GM21576 (cell line): ENCODE measurements at regions not wholly inside any gene's neighbourhood (a gene's known extent, or its start where the extent isn't known, plus 50 kb on each side); places are given as distances from the start of the nearest gene placed in this dataset.
"Not testable (repeated sequence)": the region's sequence is repeated elsewhere in the genome, so short reads cannot be mapped to it uniquely, and the experiment has no call there.

Source experiments
- ATAC-seq: cut with Tn5 transposase; IDR thresholded peaks from one replicate; pipeline ENCODE4 v1.9.1; 2021; ENCODE audit warnings: mild to moderate bottlenecking, moderate library complexity; ENCODE audit not compliant: unreplicated experiment

DNA sequence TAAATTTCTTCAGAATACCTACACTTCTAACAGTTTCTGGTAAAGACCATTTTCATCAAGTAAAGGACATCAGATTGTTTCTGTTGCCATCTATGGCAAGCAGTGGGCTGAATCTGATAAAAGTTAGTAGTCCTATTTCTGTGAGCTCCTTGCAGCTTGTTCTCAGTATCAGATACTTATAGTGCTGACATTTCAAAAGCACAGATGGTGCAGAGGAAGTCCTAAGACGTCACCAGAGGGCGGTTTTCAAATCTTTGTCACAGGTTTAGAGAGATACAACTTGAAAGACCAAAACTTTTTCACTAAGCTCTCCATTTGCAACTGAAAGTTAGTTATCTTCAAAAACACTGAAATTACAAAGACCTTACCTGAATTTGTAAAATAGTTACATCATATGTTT, 719.8 kb downstream of the SLITRK1 start:
- no peak for ATAC-seq

DNA sequence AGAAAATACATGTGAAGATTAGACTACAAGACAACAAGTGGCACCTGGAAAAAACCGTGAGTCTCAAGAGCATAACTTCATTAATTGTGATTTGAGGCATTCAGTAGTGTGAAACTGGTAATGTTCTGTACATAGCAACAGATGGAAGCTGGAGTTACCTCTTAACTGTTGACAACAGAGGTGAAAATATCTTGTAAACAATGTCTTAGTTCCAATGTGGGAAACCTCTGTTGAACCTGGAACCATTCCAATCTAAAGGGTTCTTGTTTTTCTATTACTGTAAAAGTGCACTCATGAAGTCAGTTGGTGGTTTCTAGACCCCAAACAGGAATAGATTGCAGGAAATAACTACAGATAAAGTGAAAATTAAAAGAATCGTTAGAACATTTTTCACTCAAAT, 728.4 kb downstream of the SLITRK1 start:
- ATAC-seq, result no peak

DNA sequence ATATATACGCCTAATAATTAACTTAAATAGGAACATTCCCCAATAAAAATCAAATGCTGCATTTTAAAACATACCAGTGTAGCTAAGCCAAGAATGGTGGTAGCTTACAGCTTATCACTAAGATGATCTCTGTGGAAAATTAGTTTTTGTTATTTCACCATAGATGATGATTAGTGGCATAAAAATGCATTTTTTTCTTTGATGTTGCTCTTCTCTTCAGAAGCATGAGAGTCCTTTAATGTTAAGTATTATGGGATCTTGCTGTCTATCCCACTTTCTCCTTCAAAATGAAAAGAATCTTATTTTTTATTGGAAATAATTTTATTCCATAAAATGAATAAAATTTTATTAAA, 731.0 kb downstream of the SLITRK1 start:
- no peak for ATAC-seq

DNA sequence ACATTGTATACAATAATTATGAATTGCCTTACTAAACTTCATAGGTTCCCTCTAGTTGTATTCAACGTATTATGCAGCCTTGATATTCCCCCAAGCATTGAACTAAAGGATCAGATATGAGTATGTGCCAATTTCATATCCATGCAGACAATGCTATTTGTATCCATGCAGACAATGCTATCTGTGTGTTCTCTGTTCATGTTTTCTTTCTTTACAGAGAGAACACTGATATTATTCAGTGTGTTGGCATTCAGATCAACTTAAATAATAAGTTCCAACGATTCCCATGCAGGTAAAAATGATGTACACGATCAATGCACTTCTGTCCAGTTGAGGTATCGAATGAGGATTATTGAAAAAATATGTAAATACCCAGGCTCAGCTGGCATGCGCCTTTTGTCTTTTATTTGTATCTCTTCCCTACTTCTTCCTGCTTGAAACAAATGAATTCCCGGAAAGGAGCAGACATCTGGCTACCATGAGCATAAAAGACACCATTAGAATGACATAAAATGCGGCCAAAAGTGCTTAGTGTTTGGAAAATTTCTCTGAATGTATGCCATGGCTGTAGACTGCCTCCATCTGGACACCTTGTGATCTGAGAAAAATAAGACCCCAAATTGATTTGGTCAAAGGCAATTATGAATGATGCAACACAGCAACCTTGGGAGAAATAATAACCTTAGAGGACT, 731.5 kb downstream of the SLITRK1 start:
- ATAC-seq, result no peak

DNA sequence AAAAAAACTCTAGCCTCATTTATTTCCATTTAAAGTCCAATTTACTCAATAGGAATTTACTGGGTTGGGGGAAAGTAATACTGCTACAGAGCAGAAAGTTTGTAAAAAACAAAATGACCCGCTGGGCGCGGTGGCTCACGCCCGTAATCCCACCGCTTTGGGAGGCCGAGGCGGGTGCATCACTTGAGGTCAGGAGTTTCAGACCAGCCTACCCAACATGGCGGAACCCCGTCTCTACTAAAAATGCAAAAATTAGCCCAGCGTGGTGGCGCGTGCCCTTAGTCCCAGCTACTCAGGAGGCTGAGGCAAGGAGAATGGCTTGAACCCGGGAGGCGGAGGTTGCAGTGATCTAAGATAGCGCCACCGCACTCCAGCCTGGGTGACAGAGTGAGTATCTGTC, 745.6 kb downstream of the SLITRK1 start:
- ATAC-seq, result no peak

DNA sequence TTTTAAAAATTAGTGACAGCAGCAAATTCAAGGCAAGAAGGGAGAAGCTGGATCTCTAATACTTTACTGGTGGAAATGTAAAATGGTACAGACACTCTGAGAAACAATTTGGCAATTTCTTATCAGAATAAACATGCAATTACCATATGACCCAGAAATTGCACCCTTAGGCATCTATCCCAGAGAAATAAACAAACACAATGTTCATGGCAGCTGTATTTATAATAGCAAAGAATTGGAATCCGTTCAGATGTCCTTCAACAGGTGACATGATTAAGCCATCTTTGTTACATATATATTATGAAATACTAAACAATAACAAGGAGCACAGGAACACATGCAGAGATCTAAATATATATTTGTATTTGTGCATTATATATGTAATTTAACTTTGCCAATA, 756.5 kb downstream of the SLITRK1 start:
- ATAC-seq, result no peak

DNA sequence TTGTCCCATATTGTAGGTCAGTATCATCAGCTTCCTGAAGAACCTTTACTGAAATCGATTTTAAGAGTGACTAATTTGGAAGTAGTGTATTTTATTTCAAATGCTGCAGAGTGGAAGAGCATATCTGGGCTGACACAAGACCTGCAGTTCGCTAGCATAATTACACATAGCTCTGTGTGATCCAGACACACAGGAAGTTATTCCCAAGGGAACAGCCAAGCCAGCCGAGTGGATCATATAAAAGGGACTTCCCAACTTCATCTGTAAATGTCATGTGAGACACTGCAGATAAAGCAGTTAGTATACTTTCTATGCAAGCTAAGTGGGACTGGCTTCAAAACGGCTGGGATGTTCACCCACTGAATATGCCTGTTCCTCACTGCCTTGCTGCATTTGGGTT, 760.4 kb downstream of the SLITRK1 start:
- no peak for ATAC-seq

DNA sequence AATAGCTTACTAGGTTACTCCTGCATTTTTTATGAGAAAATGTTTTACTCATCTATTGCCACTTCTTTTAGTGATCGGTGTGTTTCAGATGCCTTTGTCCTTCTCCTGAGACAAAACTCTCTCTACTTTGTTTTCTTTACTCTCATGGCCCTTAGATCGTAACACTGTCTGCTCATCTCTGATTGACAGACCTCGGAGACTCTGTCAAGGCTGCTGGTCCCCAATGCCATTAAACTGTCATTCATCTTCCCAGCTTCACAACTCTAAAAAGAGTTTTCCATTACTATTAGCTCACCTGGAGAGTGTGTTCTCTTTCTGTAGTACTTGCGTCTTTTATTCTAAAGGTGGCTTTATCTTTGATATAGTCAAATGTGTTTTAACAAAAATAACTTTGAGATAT, 765.2 kb downstream of the SLITRK1 start:
- no peak for ATAC-seq

DNA sequence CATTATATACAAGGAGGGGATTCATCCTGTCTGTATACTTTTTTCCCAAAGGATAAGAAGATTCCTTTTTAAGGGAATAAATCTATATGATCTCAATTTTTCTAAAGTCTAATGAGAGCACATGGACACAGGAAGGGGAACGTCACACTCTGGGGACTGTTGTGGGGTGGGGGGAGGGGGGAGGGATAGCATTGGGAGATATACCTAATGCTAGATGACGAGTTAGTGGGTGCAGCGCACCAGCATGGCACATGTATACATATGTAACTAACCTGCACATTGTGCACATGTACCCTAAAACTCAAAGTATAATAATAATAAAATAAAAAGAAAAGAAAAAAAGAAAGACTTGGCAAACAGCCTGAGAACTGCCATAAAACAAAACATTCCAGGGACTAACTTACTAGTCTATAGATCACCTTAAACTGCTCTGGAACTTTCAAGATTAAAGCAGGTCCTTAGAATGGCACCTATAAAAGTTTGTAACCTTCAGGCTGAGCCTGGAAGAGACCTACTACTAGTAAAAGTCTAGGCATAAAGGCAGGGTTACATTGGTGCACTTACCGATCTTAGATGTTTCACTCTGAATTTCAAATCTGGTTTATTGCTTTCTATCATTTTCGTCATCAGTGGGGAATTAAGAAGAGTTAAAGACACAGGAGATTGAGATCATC, 780.6 kb downstream of the SLITRK1 start:
- not testable (repeated sequence) for ATAC-seq

DNA sequence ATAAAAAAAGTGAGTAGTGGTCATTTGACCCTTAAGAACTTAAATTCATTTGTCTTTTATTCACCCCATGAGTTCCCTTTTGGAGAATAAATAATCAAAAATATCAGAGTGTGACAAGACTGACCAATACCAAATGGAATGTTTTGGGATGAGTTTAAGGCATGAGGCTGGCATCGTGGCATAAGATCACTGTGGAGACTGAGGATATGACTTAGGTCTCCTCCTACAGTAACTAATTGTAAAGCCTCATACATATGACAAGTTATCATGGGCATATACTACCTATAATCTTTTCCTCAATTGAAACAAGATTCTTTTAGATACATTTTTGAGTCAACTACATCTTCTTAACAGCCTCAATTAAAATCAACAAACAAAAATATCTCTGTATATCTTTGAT, 782.0 kb downstream of the SLITRK1 start:
- ATAC-seq, result no peak

DNA sequence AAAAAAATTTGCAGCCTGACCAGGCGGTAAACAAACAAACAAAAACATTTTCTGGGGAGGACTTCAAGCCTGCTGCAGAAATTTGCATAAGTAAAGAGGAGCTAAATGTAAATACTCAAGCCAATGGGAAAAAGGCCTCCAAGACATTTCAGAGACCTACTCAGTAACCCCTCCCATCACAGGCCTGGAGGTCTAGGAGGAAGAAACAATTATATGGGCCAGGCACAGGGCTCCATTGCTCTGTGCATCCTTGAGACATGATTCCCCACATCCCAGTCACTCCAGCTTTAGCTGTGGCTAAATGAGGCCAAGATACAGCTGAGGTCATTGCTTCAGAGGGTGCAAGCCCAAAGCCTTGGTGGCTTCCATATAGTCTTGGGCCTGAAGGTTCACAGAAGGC, 793.4 kb downstream of the SLITRK1 start:
- ATAC-seq, result no peak

DNA sequence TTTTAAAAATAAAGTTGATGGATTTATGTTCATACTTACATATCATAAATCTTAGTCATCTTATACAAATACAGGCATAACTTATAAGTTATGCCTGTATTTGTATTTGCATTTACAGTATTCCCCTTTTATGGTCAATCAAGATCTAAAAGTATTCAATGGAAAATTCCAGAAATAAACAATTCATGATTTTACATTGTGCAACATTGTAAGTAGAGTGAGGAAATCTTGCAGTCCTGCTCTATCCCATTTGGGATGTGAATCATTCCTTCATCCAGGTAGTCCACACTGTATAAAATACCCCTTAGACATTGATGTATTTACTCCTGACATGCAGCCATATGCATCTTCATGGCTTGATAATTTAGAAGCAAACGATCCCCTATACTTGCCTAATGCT, 795.3 kb downstream of the SLITRK1 start:
- ATAC-seq, result no peak

DNA sequence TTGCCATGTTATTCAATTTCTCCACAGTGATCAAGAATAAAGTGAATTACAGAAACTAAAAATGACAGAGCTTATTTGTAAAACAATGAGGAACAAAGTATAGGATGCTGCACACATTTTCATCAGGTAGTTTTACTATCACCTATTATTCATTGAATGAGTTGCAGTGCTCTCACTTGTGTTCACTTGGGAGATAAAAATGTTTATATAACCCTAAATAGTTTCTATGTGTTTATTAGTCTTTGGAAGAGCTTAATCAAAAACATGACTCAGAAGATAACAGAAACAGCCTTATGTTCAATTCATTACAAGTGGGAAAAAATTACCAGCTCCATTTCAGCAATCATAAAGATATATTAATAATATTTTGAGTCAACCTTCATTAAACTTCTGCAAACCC, 796.2 kb downstream of the SLITRK1 start:
- ATAC-seq, result no peak

DNA sequence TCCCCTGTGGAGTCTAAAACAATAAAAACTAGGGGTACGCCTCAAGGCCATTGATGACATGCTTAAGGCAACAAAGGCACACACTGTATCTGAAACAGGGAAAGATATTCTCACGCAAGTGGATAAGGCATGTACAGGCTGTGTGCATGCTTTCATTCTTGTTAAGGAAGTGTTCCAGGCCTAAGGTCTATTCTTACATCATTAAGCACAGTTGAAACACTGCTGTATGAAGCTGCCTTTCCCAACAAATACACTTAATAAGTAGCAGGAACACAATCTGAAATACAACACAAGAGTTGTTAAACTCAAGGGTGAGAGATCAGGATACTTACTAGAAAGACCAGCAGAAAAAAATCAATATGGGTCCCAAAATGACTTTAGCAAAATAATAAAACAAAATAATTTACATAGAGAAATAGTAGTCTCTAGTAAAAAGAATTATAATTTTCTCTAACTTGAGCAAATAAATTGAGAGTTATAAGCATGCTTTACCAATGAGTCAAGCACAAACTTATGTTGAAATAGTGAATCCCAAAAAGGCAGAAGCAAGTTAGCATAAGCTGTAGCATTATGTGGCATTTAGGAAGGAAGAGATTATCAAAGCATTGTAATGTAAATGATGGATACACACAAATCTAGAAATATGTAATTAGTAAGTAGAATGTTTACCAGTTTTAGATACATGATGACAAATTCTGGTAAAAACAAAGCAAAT, 796.9 kb downstream of the SLITRK1 start:
- no peak for ATAC-seq

DNA sequence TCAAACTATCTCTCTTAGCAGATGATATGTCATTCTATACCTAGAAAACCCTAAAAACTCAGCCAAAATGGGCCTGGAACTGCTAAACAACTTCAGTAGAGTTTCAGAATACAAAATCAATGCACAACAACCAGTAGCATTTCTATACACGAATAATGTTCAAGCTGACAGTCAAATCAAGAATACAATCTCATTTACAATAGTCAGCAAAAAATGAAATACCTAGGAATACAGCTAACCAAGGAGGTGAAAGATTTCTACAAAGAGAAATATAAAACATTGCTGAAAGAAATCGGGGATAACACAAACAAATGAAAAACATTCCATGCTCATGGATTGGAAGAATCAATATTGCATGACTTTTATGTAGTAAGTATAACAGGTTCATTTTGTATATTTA, 804.8 kb downstream of the SLITRK1 start:
- no peak for ATAC-seq

DNA sequence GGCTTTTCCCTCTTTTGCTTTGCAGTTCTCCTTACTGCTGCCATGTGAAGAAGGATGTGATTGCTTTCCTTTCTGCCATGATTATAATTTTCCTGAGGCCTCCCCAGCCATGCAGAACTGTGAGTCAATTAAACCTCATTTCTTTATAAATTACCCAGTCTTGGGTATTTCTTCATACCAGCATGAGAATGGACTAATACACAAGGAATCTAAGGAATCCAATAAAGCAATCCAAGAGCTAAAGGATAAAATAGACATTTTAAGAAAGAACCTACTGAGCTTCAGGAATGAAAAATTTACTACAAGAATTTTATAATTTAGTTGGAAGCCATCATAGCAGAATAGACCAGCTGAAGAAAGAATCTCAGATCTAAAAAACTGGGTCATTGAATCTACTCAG, 808.3 kb downstream of the SLITRK1 start:
- ATAC-seq, result not testable (repeated sequence)

DNA sequence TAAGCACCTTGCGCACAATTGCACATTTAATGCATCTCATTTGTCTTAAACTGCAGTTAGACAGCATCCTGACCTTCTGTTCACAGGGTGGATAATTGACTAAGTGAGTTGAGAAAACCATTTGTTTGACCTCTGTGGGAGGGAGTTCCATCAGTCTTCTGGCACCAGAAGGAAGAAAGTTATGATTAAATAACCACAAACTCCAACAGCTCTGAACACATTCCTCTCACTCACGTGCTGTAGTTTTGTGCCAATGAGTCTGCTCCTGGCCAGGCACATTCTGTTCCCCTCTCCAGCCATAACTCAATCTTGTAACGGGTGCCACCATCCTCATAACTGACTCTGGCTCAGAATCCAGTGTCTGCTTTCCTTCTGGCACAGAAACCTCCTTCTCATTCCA, 817.2 kb downstream of the SLITRK1 start:
- ATAC-seq, result no peak

DNA sequence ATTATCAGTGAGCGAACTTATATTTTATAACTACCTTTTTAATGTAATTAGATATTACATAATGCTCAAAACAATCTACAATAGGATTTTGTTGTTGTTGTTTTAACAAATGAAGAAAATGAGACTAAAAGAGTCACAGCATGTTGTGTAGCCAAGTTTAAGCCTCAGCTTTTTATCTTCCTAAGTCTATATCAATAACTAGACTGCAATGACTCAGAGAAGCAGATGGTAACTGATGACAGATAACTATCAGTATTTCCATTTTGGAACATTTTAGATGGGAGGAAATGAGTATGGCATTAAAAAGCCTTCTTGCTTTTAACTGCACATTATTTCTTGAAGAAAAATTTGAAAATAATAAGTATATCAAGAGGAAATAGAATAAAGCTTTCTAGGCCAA, 825.2 kb downstream of the SLITRK1 start:
- ATAC-seq, result no peak

DNA sequence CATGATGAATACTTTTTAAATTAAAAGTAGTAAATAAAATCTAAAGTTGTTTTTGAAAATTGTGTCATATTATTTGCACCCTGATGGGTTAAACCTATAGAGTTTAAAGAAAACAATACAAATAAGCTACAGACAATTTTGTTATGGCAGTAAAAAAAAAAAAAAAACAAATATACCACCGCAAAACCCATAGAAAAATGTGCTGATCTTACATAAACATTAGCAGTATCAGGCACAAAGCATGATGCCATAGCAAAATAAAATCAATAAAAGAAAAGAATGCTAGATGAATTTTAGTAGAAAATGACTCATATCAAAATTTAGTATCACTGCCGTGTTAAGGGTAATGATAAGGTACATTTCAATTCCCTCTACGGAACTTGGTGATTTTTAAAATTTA, 826.0 kb downstream of the SLITRK1 start:
- ATAC-seq, result no peak

DNA sequence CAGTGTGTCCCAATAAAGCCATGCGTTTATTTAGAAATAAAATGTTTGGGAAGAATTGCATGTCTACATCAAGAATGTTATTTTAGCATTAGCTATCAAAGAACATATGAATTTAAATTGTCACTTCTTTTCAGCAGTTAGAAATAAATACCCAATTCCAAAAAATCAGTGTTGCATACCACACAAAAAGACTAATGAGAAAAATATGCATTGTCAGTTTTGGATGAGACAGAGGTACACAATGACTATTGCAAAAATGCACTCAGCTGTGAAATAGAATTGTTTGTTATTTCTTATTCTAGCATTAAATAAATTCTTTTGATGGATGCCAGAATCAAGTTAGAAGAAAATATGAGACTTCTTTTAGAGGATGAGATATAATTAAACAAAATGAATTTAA, 833.9 kb downstream of the SLITRK1 start:
- no peak for ATAC-seq

DNA sequence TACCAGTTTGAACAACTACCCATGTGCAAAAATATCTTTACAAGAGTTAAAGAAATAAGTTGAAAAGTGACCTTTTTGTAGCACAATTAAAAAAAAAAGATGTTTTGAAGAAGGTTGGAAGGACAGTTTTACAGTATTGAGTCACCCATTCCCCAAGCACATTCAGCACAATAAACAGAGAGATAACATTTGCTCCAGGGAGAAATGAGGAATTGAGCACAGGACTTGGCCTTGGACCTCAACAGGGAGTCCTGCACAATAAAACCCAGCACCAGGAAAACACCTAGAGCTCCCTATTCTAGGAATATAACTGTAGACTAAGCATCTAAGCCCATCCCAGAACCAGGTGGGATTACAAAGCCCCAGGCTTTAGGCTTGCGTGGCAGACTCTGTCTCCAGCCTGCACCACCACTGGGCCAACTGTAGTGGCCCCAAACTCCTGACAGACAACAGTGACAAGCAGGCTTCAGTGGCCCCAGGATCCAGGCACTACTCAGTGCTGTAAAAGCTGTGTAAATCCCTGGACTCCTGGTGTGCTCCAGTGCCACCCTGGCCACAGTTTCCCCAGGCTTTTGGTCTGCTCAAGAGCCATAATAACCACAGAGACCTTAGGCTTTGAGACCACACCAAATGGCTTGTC, 857.2 kb downstream of the SLITRK1 start:
- ATAC-seq, result no peak

DNA sequence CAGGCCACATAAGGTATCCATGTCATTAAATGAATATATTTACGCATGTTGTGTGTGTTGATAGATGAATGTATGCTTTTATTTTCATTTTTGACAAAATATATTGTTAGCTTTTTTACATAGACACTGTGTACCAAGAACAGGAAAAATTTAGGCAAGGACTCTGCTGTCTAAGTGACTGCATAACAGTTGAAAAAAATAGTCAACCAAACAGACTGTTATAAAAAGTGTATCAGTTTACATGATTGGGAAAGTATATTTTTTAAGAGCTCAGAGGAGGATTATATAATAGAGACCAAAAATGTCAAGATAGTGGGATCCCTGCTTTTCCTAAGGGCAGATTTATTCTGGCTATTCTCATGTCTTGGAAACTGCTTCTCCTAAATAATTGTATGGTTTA, 858.0 kb downstream of the SLITRK1 start:
- ATAC-seq, result no peak
